Activated B cell treated with CpG ODN at 0.5 μM for 24 hours (primary cell): ENCODE measurements at regions not wholly inside any gene's neighbourhood (a gene's known extent, or its start where the extent isn't known, plus 50 kb on each side); places are given as distances from the start of the nearest gene placed in this dataset.

Experiments
- ATAC-seq: fragments of 200-7000 bp; cut with Tn5 transposase; one replicate; pipeline ENCODE4 v1.10.0; 2021; ENCODE audit warnings: low read depth, mild to moderate bottlenecking, moderate library complexity
- CTCF ChIA-PET: fragments of 350-600 bp; sonication (Branson Sonifier 250); formaldehyde crosslinking; loops from one replicate; lab custom pipeline; 2021; ENCODE audit warnings: antibody characterized with exemption; lab: Charles Lee
- POLR2A ChIA-PET: fragments of 350-600 bp; sonication (Branson Sonifier 250); formaldehyde crosslinking; loops from one replicate; lab custom pipeline; 2021; ENCODE audit warnings: antibody characterized with exemption; lab: Charles Lee
- DNase-seq: peaks from one replicate; pipeline ENCODE4 v3.0.0; 2022
- H3K27ac Mint-ChIP-seq: one replicate; pipeline ENCODE4 v1.8.0; 2020; ENCODE audit warnings: mixed read lengths
- H3K27me3 Mint-ChIP-seq: one replicate; pipeline ENCODE4 v1.8.0; 2021; ENCODE audit warnings: mixed read lengths
- H3K36me3 Mint-ChIP-seq: one replicate; pipeline ENCODE4 v1.8.0; 2021; ENCODE audit warnings: low read depth, mixed read lengths
- H3K4me1 Mint-ChIP-seq: one replicate; pipeline ENCODE4 v1.8.0; 2021; ENCODE audit warnings: mixed read lengths
- H3K4me3 Mint-ChIP-seq: one replicate; pipeline ENCODE4 v1.8.0; 2020; ENCODE audit warnings: mild to moderate bottlenecking, mixed read lengths
- H3K9me3 Mint-ChIP-seq: one replicate; pipeline ENCODE4 v1.8.0; 2020; ENCODE audit warnings: mixed read lengths
- CTCF ChIP-seq: fragments of 200-600 bp; IDR thresholded peaks from one replicate; pipeline ENCODE4 v1.8.0; 2022; ENCODE audit warnings: antibody characterized with exemption, mild to moderate bottlenecking
- intact Hi-C: fragments of 100-400 bp; cut with micrococcal nuclease; formaldehyde crosslinking; loops from one replicate; pipeline ENCODE4 v1.15.1; 2024

- intact Hi-C loops: no loop called here
- Mint-ChIP-seq H3K4me1 (no peaks in the 10 kb centered on the region), H3K27me3 (peaks cover 29% of the 10 kb centered on the region), H3K9me3 (peaks cover 5% of the 10 kb centered on the region), H3K27ac (no peak overlapping the region), H3K36me3 (no peaks in the 10 kb centered on the region), H3K4me3 (no peak overlapping the region)
- no peak for ATAC-seq
- ChIA-PET POLR2A (no interaction called here), CTCF (no interaction called here)
- DNase-seq: no peak
- TF ChIP-seq CTCF: no peak
Observed at GRCh38 chr6:169880516-169880915, 129.1 kb downstream of the ERMARD start.

- intact Hi-C loops: no loop called here
- ATAC-seq (no peak), DNase-seq (no peak)
- Mint-ChIP-seq H3K4me1 (no peaks in the 10 kb centered on the region), H3K36me3 (no peaks in the 10 kb centered on the region), H3K9me3 (no peaks in the 10 kb centered on the region), H3K4me3 (no peak overlapping the region), H3K27me3 (no peaks in the 10 kb centered on the region), H3K27ac (no peak overlapping the region)
- CTCF ChIA-PET: interaction anchor here (0.6 kb wide), 1 partner anchor 306 kb away, joined by 3 read pairs; no protein-coding TSS in a partner anchor
- POLR2A ChIA-PET: no interaction called here
- no peak for TF ChIP-seq CTCF
Observed at GRCh38 chr6:169869301-169869700, 117.9 kb downstream of the ERMARD start.

GRCh38 chr6:169868458-169868857 lies 117.0 kb downstream of the ERMARD start:
- Mint-ChIP-seq H3K27me3 (no peaks in the 10 kb centered on the region), H3K9me3 (no peaks in the 10 kb centered on the region), H3K36me3 (no peaks in the 10 kb centered on the region), H3K4me3 (no peak overlapping the region), H3K4me1 (no peaks in the 10 kb centered on the region), H3K27ac (no peak overlapping the region)
- POLR2A ChIA-PET: no interaction called here
- intact Hi-C loops: no loop called here
- ATAC-seq (peak; percentile 28), DNase-seq (no peak)
- no peak for TF ChIP-seq CTCF
- CTCF ChIA-PET: no interaction called here

- ATAC-seq (no peak), DNase-seq (no peak)
- ChIA-PET CTCF (no interaction called here), POLR2A (no interaction called here)
- Mint-ChIP-seq H3K9me3 (no peaks in the 10 kb centered on the region), H3K4me3 (no peak overlapping the region), H3K4me1 (no peaks in the 10 kb centered on the region), H3K27ac (no peak overlapping the region), H3K36me3 (no peaks in the 10 kb centered on the region), H3K27me3 (no peaks in the 10 kb centered on the region)
- TF ChIP-seq CTCF: no peak
- intact Hi-C loops: no loop called here
Observed at GRCh38 chr6:169867751-169868191, 116.3 kb downstream of the ERMARD start.

- intact Hi-C loops: no loop called here
- Mint-ChIP-seq H3K4me3 (no peak overlapping the region), H3K9me3 (no peaks in the 10 kb centered on the region), H3K36me3 (no peaks in the 10 kb centered on the region), H3K4me1 (no peaks in the 10 kb centered on the region), H3K27ac (no peak overlapping the region), H3K27me3 (no peaks in the 10 kb centered on the region)
- ATAC-seq (no peak), DNase-seq (no peak)
- ChIA-PET CTCF (no interaction called here), POLR2A (no interaction called here)
- TF ChIP-seq CTCF: no peak
Observed at GRCh38 chr6:169866668-169867521, 115.5 kb downstream of the ERMARD start.
